Smooth muscle cell (in vitro differentiated cells): ENCODE measurements at regions not wholly inside any gene's neighbourhood (a gene's known extent, or its start where the extent isn't known, plus 50 kb on each side); places are given as distances from the start of the nearest gene placed in this dataset.

Experiments used
- DNase-seq: peaks from one replicate; lab custom pipeline; 2025; ENCODE audit not compliant: unreplicated experiment; lab: John Stamatoyannopoulos, UW
- H2AFZ ChIP-seq: fragments of 200-600 bp; sonication (generic); 2 replicates; pipeline ENCODE4 v1.6.0; 2016; ENCODE audit warnings: antibody characterized with exemption, low read depth, mild to moderate bottlenecking
- H3F3A ChIP-seq: fragments of 200-600 bp; sonication (generic); 2 replicates; pipeline ENCODE4 v1.6.0; 2017; ENCODE audit warnings: antibody characterized with exemption, low read depth
- H3K27ac ChIP-seq: fragments of 200-600 bp; sonication (generic); 2 replicates; pipeline ENCODE4 v1.5.1; 2016; ENCODE audit warnings: low read depth, mild to moderate bottlenecking
- H3K27me3 ChIP-seq: fragments of 200-600 bp; sonication (generic); 2 replicates; pipeline ENCODE4 v1.6.1; 2016; ENCODE audit warnings: low read depth, mild to moderate bottlenecking
- H3K36me3 ChIP-seq: fragments of 200-600 bp; sonication (generic); 2 replicates; pipeline ENCODE4 v1.5.1; 2016; ENCODE audit warnings: low read depth
- H3K4me1 ChIP-seq: fragments of 200-600 bp; sonication (generic); 2 replicates; pipeline ENCODE4 v1.5.1; 2016; ENCODE audit warnings: low read depth
- H3K4me2 ChIP-seq: fragments of 200-600 bp; sonication (generic); 2 replicates; pipeline ENCODE4 v1.6.0; 2016; ENCODE audit warnings: mild to moderate bottlenecking
- H3K4me3 ChIP-seq: fragments of 200-600 bp; sonication (generic); 2 replicates; pipeline ENCODE4 v1.5.1; 2016; ENCODE audit warnings: mild to moderate bottlenecking
- H3K79me2 ChIP-seq: fragments of 200-600 bp; sonication (generic); 2 replicates; pipeline ENCODE4 v1.6.0; 2016; ENCODE audit warnings: low read depth, mild to moderate bottlenecking
- H3K9ac ChIP-seq: fragments of 200-600 bp; sonication (generic); 2 replicates; pipeline ENCODE4 v1.6.0; 2016; ENCODE audit warnings: low read depth
- H3K9me3 ChIP-seq: fragments of 200-600 bp; sonication (generic); replicated peaks from 2 replicates; pipeline ENCODE4 v1.5.1; 2016; ENCODE audit warnings: low read depth
- H4K20me1 ChIP-seq: fragments of 200-600 bp; sonication (generic); 2 replicates; pipeline ENCODE4 v1.6.0; 2016; ENCODE audit warnings: low read depth
- CTCF ChIP-seq: fragments of 200-600 bp; sonication (generic); IDR thresholded peaks from 2 replicates; pipeline ENCODE4 v1.5.1; 2017; ENCODE audit warnings: borderline replicate concordance, mild to moderate bottlenecking, antibody characterized with exemption; ENCODE audit not compliant: insufficient read depth, poor library complexity, severe bottlenecking
- WGBS: methylation state at CpG from one replicate; pipeline ENCODE4 v1.1.7; 2016; ENCODE audit warnings: low lambda C conversion rate; 5-methylcytosine and 5-hydroxymethylcytosine counted together

- H3K36me3 ChIP-seq, result no peaks in the 10 kb centered on the region
- no peaks in the 10 kb centered on the region for H3K79me2 ChIP-seq
- TF ChIP-seq CTCF, result no peak
- H4K20me1 ChIP-seq, result no peaks in the 10 kb centered on the region
- H3K4me1 ChIP-seq, result no peaks in the 10 kb centered on the region
- H3F3A ChIP-seq, result no peaks in the 10 kb centered on the region
- H2AFZ ChIP-seq, result no peak overlapping the region
- H3K27me3 ChIP-seq, result peaks cover 21% of the 10 kb centered on the region
- no peak for DNase-seq
- WGBS, result 90% methylated on average over 1 of the region's 1 CpG
- no peak overlapping the region for H3K4me3 ChIP-seq
- peaks cover 8% of the 10 kb centered on the region for H3K9me3 ChIP-seq
- no peak overlapping the region for H3K27ac ChIP-seq
- no peak overlapping the region for H3K9ac ChIP-seq
- H3K4me2 ChIP-seq, result no peak overlapping the region
These were observed 82.8 kb upstream of the FOXA2 start for GRCh38 chr20:22667198-22667597.

GRCh38 chr20:22672191-22672590 lies 87.8 kb upstream of the FOXA2 start:
- no peak for DNase-seq
- no peaks in the 10 kb centered on the region for H3K4me1 ChIP-seq
- H3K4me2 ChIP-seq, result no peak overlapping the region
- H2AFZ ChIP-seq, result no peak overlapping the region
- H3K4me3 ChIP-seq, result no peak overlapping the region
- no peak overlapping the region for H3K9ac ChIP-seq
- H3F3A ChIP-seq, result no peaks in the 10 kb centered on the region
- H4K20me1 ChIP-seq, result no peaks in the 10 kb centered on the region
- TF ChIP-seq CTCF, result no peak
- H3K27me3 ChIP-seq, result peaks cover 11% of the 10 kb centered on the region
- no peak overlapping the region for H3K27ac ChIP-seq
- H3K36me3 ChIP-seq, result no peaks in the 10 kb centered on the region
- H3K9me3 ChIP-seq, result peaks cover 8% of the 10 kb centered on the region
- 92% methylated on average over 1 of the region's 1 CpG for WGBS
- H3K79me2 ChIP-seq, result no peaks in the 10 kb centered on the region

GRCh38 chr20:22673467-22673866 lies 89.1 kb upstream of the FOXA2 start:
- no peaks in the 10 kb centered on the region for H3K36me3 ChIP-seq
- H2AFZ ChIP-seq, result no peak overlapping the region
- DNase-seq, result no peak
- H3K4me3 ChIP-seq, result no peak overlapping the region
- no peaks in the 10 kb centered on the region for H3F3A ChIP-seq
- H3K79me2 ChIP-seq, result no peaks in the 10 kb centered on the region
- H3K4me2 ChIP-seq, result no peak overlapping the region
- no peak overlapping the region for H3K27ac ChIP-seq
- no peak for TF ChIP-seq CTCF
- no peak overlapping the region for H3K9ac ChIP-seq
- H4K20me1 ChIP-seq, result no peaks in the 10 kb centered on the region
- H3K9me3 ChIP-seq, result peaks cover 8% of the 10 kb centered on the region
- WGBS, result 85% methylated on average over 6 of the region's 6 CpGs
- peaks cover 11% of the 10 kb centered on the region for H3K27me3 ChIP-seq
- no peaks in the 10 kb centered on the region for H3K4me1 ChIP-seq

GRCh38 chr20:22675341-22675740 lies 91.0 kb upstream of the FOXA2 start:
- Histone ChIP-seq H3K36me3 (no peaks in the 10 kb centered on the region), H3K27me3 (peaks cover 18% of the 10 kb centered on the region), H3K4me3 (no peak overlapping the region), H3K27ac (no peak overlapping the region), H3K4me2 (no peak overlapping the region), H3K79me2 (no peaks in the 10 kb centered on the region), H3K9ac (no peak overlapping the region), H4K20me1 (no peaks in the 10 kb centered on the region), H3F3A (no peaks in the 10 kb centered on the region), H3K9me3 (peaks cover 4% of the 10 kb centered on the region), H2AFZ (no peak overlapping the region), H3K4me1 (no peaks in the 10 kb centered on the region)
- no peak for TF ChIP-seq CTCF
- WGBS, result 86% methylated on average over 10 of the region's 10 CpGs
- no peak for DNase-seq
